ENCODE measurements at regions not wholly inside any gene's neighbourhood (a gene's known extent, or its start where the extent isn't known, plus 50 kb on each side); places are given as distances from the start of the nearest gene placed in this dataset.

DNA sequence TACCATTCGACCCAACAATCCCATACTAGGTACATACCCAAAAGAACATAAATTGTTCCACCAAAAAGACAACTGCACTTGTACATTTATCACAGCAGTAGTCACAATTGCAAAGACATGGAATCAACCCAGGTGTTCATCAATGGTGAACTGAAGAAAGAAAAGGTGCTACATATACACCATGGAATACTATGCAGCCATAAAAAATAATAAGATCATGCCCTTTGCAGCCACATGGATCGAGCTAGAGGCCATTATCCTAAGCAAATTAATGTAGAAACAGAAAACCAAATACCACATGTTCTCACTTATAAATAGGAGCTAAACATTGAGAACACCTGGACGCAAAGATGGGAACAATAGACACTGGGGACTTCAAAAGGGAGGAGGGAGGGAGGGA lies 79.3 kb upstream of the NEBL start:
- TF ChIP-seq POLR2AphosphoS5 (IDR thresholded peaks at IDR 0.05) (no peak), CTCF (IDR thresholded peaks at IDR 0.05) (no peak), POLR2A (IDR thresholded peaks at IDR 0.05) (no peak)
